HEK293 (cell line): ENCODE measurements at regions not wholly inside any gene's neighbourhood (a gene's known extent, or its start where the extent isn't known, plus 50 kb on each side); places are given as distances from the start of the nearest gene placed in this dataset.

Source experiments
- CTCF ChIA-PET: fragments of 350-600 bp; formaldehyde crosslinking; extraction: SDS; loops from one replicate; lab custom pipeline; 2021; ENCODE audit warnings: antibody characterized with exemption; lab: Yijun Ruan, JAX
- POLR2A ChIA-PET: fragments of 300-600 bp; formaldehyde crosslinking; extraction: SDS; loops from one replicate; lab custom pipeline; 2020; ENCODE audit warnings: antibody characterized with exemption, inconsistent platforms; lab: Yijun Ruan, JAX
- H3K27ac ChIP-seq: fragments of 200-500 bp; sonication (Bioruptor generic); 2 replicates; pipeline ENCODE4 v1.5.1; 2014; ENCODE audit warnings: low read depth, low read length, control low read depth, inconsistent platforms; ENCODE audit errors: extremely low read depth
- H3K36me3 ChIP-seq, 2 experiments: fragments of 200-500 bp in 1 of 2; sonication (Bioruptor generic) in 1 of 2; 1 replicate in 1 of 2; 2 replicates in 1 of 2; pipeline ENCODE4 v1.5.1; 2014 to 2017; ENCODE audit warnings: inconsistent platforms in 2 of 2, low read length in 2 of 2; ENCODE audit not compliant: control insufficient read depth in 2 of 2, insufficient read depth in 1 of 2
- H3K4me1 ChIP-seq: fragments of 200-500 bp; sonication (Bioruptor generic); 2 replicates; pipeline ENCODE4 v1.5.1; 2014; ENCODE audit warnings: mild to moderate bottlenecking, low read length, inconsistent platforms; ENCODE audit not compliant: control insufficient read depth, insufficient read depth
- H3K4me3 ChIP-seq: 2 replicates; pipeline ENCODE4 v1.5.1; 2011; ENCODE audit warnings: low read depth, mild to moderate bottlenecking, control low read depth, low read length, moderate library complexity
- H3K9me3 ChIP-seq: fragments of 200-500 bp; sonication (Bioruptor generic); 2 replicates; pipeline ENCODE4 v1.5.1; 2014; ENCODE audit warnings: low read depth, low read length, inconsistent platforms; ENCODE audit not compliant: control insufficient read depth, insufficient read depth
- IKZF3 ChIP-seq: fragments of 450-650 bp; IDR thresholded peaks from 2 replicates; pipeline ENCODE4 v1.5.0; 2018; ENCODE audit warnings: missing biosample characterization, mild to moderate bottlenecking, missing genetic modification characterization, moderate library complexity
- ZBTB7A ChIP-seq: fragments of 450-650 bp; formaldehyde crosslinking; IDR thresholded peaks from 2 replicates; pipeline ENCODE4 v1.5.1; 2016; ENCODE audit warnings: low read depth, missing biosample characterization, missing genetic modification characterization
- ZIC2 ChIP-seq: fragments of 450-650 bp; formaldehyde crosslinking; IDR thresholded peaks from 2 replicates; pipeline ENCODE4 v1.5.1; 2016; ENCODE audit warnings: missing biosample characterization, missing genetic modification characterization
- ZNF132 ChIP-seq: fragments of 450-650 bp; formaldehyde crosslinking; IDR thresholded peaks from 2 replicates; pipeline ENCODE4 v1.5.1; 2017; ENCODE audit warnings: missing biosample characterization, missing genetic modification characterization, borderline replicate concordance
- ZNF19 ChIP-seq: fragments of 450-650 bp; formaldehyde crosslinking; IDR thresholded peaks from 2 replicates; pipeline ENCODE4; 2016; ENCODE audit warnings: missing biosample characterization, missing genetic modification characterization, low read depth
- ZNF302 ChIP-seq: fragments of 450-650 bp; formaldehyde crosslinking; IDR thresholded peaks from 2 replicates; pipeline ENCODE4 v1.5.1; 2016; ENCODE audit warnings: missing biosample characterization, missing genetic modification characterization, low read depth
- ZNF521 ChIP-seq: fragments of 450-650 bp; formaldehyde crosslinking; IDR thresholded peaks from 2 replicates; pipeline ENCODE4 v1.5.1; 2017; ENCODE audit warnings: missing biosample characterization, mild to moderate bottlenecking, missing genetic modification characterization
- ZNF529 ChIP-seq: fragments of 450-650 bp; formaldehyde crosslinking; IDR thresholded peaks from 2 replicates; pipeline ENCODE4 v1.5.1; 2017; ENCODE audit warnings: missing genetic modification characterization, missing biosample characterization; ENCODE audit not compliant: insufficient replicate concordance
- ZNF571 ChIP-seq: fragments of 450-650 bp; formaldehyde crosslinking; IDR thresholded peaks from 2 replicates; pipeline ENCODE4 v1.5.0; 2017; ENCODE audit warnings: missing biosample characterization, missing genetic modification characterization
- TF ChIP-seq, protein P1 (sequence below): fragments of 450-650 bp; formaldehyde crosslinking; IDR thresholded peaks from 2 replicates; pipeline ENCODE4 v1.5.1; 2016; ENCODE audit warnings: missing biosample characterization, missing genetic modification characterization
- TF ChIP-seq, protein P2 (sequence below): fragments of 450-650 bp; formaldehyde crosslinking; IDR thresholded peaks from 2 replicates; pipeline ENCODE4 v1.5.1; 2016; ENCODE audit warnings: missing biosample characterization, missing genetic modification characterization
- TF ChIP-seq, protein P3 (sequence below): fragments of 450-650 bp; formaldehyde crosslinking; IDR thresholded peaks from 2 replicates; pipeline ENCODE4 v1.5.0; 2017; ENCODE audit warnings: missing biosample characterization, missing genetic modification characterization, borderline replicate concordance
- TF ChIP-seq, protein P4 (sequence below): fragments of 450-650 bp; formaldehyde crosslinking; IDR thresholded peaks from 2 replicates; pipeline ENCODE4 v1.5.1; 2017; ENCODE audit warnings: missing biosample characterization, missing genetic modification characterization
- TF ChIP-seq, protein P5 (sequence below): fragments of 450-650 bp; formaldehyde crosslinking; IDR thresholded peaks from 2 replicates; pipeline ENCODE4; 2016; ENCODE audit warnings: missing biosample characterization, missing genetic modification characterization
- TF ChIP-seq, protein P6 (sequence below): fragments of 450-650 bp; formaldehyde crosslinking; IDR thresholded peaks from 2 replicates; pipeline ENCODE4 v1.5.1; 2017; ENCODE audit warnings: missing biosample characterization, missing genetic modification characterization

DNA sequence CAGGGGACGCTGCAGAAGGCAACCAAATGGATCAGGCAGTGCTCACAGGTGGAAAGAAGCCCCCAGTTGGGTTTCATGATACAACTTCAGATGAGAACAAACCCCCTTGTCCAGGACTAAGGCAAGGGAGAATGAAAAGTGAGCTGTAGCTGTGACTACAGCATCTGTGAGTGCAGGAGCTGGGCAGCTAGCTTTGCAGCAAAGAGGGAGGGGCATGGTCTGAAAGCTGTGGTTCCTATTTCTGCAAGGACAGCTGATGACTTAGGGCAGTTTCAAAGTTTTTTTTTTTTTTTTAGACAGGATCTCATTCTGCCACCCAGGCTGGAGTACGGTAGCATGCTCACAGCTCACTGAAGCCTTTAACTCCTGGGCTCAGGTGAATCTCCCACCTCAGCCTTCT is 1317.4 kb upstream of the DIAPH2 start (continued):
- TF ChIP-seq, protein P1, sequence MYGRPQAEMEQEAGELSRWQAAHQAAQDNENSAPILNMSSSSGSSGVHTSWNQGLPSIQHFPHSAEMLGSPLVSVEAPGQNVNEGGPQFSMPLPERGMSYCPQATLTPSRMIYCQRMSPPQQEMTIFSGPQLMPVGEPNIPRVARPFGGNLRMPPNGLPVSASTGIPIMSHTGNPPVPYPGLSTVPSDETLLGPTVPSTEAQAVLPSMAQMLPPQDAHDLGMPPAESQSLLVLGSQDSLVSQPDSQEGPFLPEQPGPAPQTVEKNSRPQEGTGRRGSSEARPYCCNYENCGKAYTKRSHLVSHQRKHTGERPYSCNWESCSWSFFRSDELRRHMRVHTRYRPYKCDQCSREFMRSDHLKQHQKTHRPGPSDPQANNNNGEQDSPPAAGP (tag by site-specific recombination): no peak
- TF ChIP-seq ZNF529 (no peak), IKZF3 (tag by site-specific recombination) (no peak)
- TF ChIP-seq, protein P2, sequence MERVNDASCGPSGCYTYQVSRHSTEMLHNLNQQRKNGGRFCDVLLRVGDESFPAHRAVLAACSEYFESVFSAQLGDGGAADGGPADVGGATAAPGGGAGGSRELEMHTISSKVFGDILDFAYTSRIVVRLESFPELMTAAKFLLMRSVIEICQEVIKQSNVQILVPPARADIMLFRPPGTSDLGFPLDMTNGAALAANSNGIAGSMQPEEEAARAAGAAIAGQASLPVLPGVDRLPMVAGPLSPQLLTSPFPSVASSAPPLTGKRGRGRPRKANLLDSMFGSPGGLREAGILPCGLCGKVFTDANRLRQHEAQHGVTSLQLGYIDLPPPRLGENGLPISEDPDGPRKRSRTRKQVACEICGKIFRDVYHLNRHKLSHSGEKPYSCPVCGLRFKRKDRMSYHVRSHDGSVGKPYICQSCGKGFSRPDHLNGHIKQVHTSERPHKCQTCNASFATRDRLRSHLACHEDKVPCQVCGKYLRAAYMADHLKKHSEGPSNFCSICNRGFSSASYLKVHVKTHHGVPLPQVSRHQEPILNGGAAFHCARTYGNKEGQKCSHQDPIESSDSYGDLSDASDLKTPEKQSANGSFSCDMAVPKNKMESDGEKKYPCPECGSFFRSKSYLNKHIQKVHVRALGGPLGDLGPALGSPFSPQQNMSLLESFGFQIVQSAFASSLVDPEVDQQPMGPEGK: no peak

DNA sequence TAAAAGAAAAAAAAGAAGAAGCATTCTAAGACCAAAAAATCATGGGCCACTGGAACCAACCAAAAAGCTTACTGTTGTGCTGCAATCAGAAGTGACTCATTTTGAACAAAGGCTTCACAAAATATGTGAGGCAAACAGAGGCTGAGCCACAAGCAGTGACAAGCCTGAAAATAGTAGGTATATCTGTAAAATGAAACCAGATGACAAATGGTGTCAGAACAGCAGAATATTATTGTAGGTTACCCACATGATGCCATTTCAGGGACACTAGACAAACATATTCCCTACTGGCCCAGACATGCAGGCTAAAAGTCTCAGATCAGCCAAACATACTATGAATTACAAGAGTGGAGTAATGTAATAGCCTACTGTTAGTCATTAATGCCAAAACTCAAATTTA is 1301.8 kb upstream of the DIAPH2 start:
- TF ChIP-seq ZNF19 (tag by site-specific recombination) (no peak), ZNF521 (tag by site-specific recombination) (no peak), ZNF302 (no peak), ZIC2 (tag by site-specific recombination) (no peak), ZNF132 (tag by site-specific recombination) (no peak)
- TF ChIP-seq, protein P3, sequence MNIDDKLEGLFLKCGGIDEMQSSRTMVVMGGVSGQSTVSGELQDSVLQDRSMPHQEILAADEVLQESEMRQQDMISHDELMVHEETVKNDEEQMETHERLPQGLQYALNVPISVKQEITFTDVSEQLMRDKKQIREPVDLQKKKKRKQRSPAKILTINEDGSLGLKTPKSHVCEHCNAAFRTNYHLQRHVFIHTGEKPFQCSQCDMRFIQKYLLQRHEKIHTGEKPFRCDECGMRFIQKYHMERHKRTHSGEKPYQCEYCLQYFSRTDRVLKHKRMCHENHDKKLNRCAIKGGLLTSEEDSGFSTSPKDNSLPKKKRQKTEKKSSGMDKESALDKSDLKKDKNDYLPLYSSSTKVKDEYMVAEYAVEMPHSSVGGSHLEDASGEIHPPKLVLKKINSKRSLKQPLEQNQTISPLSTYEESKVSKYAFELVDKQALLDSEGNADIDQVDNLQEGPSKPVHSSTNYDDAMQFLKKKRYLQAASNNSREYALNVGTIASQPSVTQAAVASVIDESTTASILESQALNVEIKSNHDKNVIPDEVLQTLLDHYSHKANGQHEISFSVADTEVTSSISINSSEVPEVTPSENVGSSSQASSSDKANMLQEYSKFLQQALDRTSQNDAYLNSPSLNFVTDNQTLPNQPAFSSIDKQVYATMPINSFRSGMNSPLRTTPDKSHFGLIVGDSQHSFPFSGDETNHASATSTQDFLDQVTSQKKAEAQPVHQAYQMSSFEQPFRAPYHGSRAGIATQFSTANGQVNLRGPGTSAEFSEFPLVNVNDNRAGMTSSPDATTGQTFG (tag by site-specific recombination): no peak
- TF ChIP-seq, protein P4, sequence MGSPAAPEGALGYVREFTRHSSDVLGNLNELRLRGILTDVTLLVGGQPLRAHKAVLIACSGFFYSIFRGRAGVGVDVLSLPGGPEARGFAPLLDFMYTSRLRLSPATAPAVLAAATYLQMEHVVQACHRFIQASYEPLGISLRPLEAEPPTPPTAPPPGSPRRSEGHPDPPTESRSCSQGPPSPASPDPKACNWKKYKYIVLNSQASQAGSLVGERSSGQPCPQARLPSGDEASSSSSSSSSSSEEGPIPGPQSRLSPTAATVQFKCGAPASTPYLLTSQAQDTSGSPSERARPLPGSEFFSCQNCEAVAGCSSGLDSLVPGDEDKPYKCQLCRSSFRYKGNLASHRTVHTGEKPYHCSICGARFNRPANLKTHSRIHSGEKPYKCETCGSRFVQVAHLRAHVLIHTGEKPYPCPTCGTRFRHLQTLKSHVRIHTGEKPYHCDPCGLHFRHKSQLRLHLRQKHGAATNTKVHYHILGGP (tag by site-specific recombination): no peak
- TF ChIP-seq, protein P5, sequence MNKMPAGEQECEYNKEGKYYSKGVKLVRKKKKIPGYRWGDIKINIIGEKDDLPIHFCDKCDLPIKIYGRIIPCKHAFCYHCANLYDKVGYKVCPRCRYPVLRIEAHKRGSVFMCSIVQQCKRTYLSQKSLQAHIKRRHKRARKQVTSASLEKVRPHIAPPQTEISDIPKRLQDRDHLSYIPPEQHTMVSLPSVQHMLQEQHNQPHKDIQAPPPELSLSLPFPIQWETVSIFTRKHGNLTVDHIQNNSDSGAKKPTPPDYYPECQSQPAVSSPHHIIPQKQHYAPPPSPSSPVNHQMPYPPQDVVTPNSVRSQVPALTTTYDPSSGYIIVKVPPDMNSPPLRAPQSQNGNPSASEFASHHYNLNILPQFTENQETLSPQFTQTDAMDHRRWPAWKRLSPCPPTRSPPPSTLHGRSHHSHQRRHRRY: no peak
- TF ChIP-seq, protein P6, sequence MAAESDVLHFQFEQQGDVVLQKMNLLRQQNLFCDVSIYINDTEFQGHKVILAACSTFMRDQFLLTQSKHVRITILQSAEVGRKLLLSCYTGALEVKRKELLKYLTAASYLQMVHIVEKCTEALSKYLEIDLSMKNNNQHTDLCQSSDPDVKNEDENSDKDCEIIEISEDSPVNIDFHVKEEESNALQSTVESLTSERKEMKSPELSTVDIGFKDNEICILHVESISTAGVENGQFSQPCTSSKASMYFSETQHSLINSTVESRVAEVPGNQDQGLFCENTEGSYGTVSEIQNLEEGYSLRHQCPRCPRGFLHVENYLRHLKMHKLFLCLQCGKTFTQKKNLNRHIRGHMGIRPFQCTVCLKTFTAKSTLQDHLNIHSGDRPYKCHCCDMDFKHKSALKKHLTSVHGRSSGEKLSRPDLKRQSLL (tag by site-specific recombination): no peak
- ChIA-PET CTCF (no interaction called here), POLR2A (no interaction called here)
- Histone ChIP-seq H3K4me3 (no peak overlapping the region), H3K9me3 (no peaks in the 10 kb centered on the region), H3K27ac (no peak overlapping the region), H3K4me1 (no peaks in the 10 kb centered on the region), H3K36me3 (no peaks in the 10 kb centered on the region)

DNA sequence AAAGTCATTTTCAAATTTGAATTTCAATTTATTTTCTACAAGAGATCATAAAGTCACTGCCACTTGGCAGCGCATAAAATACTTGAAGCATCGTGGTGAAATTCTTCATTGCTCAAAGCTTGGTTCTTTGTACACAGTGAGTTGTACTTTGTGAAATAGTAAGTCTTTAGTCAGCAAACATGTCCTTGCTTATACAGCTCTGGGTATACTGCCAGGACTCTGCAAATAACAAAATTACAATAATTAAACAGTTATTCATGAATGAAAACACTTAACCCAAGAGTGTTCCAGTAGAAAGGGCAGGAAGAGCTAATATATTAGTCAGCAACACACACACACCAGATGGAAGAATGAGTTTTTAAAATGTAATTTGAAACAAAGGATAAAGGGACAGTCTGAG is 1300.9 kb upstream of the DIAPH2 start:
- no peak overlapping the region for H3K4me3 ChIP-seq
- ChIA-PET CTCF (no interaction called here), POLR2A (no interaction called here)
- no peak overlapping the region for H3K27ac ChIP-seq
- H3K4me1 ChIP-seq: no peaks in the 10 kb centered on the region
- H3K9me3 ChIP-seq: no peaks in the 10 kb centered on the region
- H3K36me3 ChIP-seq: no peaks in the 10 kb centered on the region
- TF ChIP-seq ZBTB7A: no peak
- TF ChIP-seq ZNF571 (tag by site-specific recombination): no peak
